ENCODE measurements at regions not wholly inside any gene's neighbourhood (a gene's known extent, or its start where the extent isn't known, plus 50 kb on each side); places are given as distances from the start of the nearest gene placed in this dataset.

- Histone ChIP-seq H3K27ac (ENCODE audit: low read depth, low read length) (no peak overlapping the region), H3K27me3 (ENCODE audit: control insufficient read depth, insufficient read depth, low read length) (no peaks in the 10 kb centered on the region), H3K9me3 (ENCODE audit: control insufficient read depth, insufficient read depth, low read length) (no peaks in the 10 kb centered on the region), H3K4me3 (ENCODE audit: low read depth, low read length) (no peak overlapping the region)
- POLR2A ChIA-PET = no interaction called here
- TF ChIP-seq CTCF (IDR thresholded peaks at IDR 0.05; ENCODE audit: low read depth, low read length) = no peak
- no peak for DNase-seq (ENCODE audit: low read depth, low spot score)
- CTCF ChIA-PET = interaction anchor here (0.6 to 0.9 kb wide), 2 partner anchors 627 to 765 kb away, joined by 3 read pairs; no protein-coding TSS in a partner anchor
Observed at GRCh38 chr5:57695706-57696388, 213.2 kb upstream of the ACTBL2 start.

- no peak overlapping the region for H3K27ac ChIP-seq (ENCODE audit: low read depth, low read length)
- no peak for DNase-seq (ENCODE audit: low read depth, low spot score)
- no peak overlapping the region for H3K4me3 ChIP-seq (ENCODE audit: low read depth, low read length)
- H3K9me3 ChIP-seq (ENCODE audit: control insufficient read depth, insufficient read depth, low read length) = no peaks in the 10 kb centered on the region
- TF ChIP-seq CTCF (IDR thresholded peaks at IDR 0.05; ENCODE audit: low read depth, low read length) = no peak
- ChIA-PET CTCF (interaction anchor here (0.8 to 1.4 kb wide), 3 partner anchors 10 to 766 kb away, joined by 3 read pairs; no protein-coding TSS in a partner anchor), POLR2A (no interaction called here)
- no peaks in the 10 kb centered on the region for H3K27me3 ChIP-seq (ENCODE audit: control insufficient read depth, insufficient read depth, low read length)
Observed at GRCh38 chr5:57695179-57695578, 212.6 kb upstream of the ACTBL2 start.

DNA sequence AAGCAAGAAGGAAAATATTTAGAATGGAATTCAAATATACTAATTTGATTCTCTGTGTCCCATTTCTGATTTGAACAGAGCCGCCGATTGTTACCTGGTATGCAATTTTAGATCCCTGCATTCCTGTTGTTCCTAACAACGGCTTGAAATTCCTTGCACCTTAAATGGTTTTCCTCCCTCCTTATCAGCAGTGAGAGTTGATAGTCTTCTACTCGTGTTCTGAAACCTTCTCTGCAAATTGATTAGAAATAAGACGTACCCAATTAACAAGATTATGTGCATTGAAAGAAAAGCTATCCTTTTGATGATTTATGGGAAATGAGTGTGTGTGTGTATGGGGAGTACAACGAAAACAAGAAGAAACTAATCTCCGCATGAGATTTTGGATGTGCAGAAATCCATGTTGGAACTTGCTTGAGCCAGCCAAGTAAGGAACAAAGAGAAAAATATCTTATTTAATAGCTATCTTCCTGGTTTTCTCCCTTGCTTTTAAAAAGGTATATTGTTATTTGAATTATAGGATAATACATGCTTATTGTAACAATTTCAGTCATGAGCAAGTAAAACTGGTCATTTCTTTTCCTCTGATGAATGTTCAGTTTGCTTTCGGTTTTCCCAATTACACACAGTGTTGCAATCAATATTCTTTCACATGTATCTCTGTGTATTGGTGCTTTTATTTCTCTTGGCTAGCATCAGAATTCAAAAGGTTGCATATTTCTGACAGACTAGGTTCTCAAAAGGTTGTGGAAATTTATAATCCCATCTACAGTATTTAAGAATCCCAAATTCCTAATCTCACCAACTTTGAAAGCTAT, 211.1 kb upstream of the ACTBL2 start:
- no peak overlapping the region for H3K27ac ChIP-seq (ENCODE audit: low read depth, low read length)
- H3K4me3 ChIP-seq (ENCODE audit: low read depth, low read length) = no peak overlapping the region
- TF ChIP-seq CTCF (IDR thresholded peaks at IDR 0.05; ENCODE audit: low read depth, low read length) = no peak

DNA sequence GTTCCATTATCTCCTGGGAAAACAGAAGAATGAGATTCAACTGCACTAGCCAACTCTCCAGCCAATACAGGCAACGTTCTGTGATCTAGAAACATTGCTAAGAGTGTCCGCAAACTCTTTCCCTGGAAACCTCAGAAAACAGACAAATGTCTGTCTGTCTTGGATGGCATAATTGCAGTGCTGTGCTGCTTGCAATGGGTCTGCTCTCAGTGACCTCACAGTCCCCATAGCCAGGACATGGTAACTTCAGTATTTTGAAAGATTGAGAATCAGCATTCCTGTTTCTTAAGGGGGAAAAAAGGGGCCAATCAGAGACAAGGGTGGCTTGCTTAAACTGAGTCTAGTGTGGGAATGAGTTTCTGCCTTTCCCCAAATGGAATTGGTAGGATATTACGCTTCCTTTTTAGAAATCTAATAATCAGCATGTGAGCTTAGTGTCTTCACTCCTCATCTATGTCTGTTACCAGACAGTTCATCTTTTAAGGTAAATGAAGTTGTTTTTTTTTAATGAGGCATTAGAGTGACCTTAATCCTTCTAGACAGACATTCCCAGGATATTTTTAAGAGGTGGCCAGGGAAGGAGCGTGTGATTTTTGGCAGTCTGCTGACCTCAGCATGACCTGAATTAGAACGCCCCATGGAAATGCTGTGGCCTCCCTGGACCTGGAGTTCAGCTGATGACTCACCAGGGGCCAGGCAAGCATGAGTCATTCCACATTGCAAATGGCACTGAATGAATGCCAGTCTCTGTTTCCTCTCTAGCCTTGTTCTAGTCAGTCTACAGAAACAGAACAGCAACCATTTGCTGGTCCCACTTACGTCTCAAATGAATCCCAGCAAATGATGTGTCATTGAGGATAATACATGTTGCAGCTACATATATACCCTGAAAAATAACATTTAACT, 210.2 kb upstream of the ACTBL2 start:
- Histone ChIP-seq H3K27ac (ENCODE audit: low read depth, low read length) (no peak overlapping the region), H3K9me3 (ENCODE audit: control insufficient read depth, insufficient read depth, low read length) (no peaks in the 10 kb centered on the region), H3K4me3 (ENCODE audit: low read depth, low read length) (no peak overlapping the region), H3K27me3 (ENCODE audit: control insufficient read depth, insufficient read depth, low read length) (no peaks in the 10 kb centered on the region)
- ChIA-PET POLR2A (no interaction called here), CTCF (interaction anchor here (0.7 to 1.5 kb wide), 3 partner anchors 43 to 97 kb away, joined by 3 to 4 read pairs (median 3); no protein-coding TSS in a partner anchor)
- no peak for TF ChIP-seq CTCF (IDR thresholded peaks at IDR 0.05; ENCODE audit: low read depth, low read length)
- DNase-seq (ENCODE audit: low read depth, low spot score) = peak; percentile 51

More for the DNA sequence above, 211.1 kb upstream of the ACTBL2 start:
- Histone ChIP-seq H3K27me3 (ENCODE audit: control insufficient read depth, insufficient read depth, low read length) (no peaks in the 10 kb centered on the region), H3K9me3 (ENCODE audit: control insufficient read depth, insufficient read depth, low read length) (no peaks in the 10 kb centered on the region)
- CTCF ChIA-PET = interaction anchor here (0.7 to 1.5 kb wide), 5 partner anchors 44 to 396 kb away, joined by 3 to 7 read pairs (median 3); no protein-coding TSS in a partner anchor
- no peak for DNase-seq (ENCODE audit: low read depth, low spot score)
- POLR2A ChIA-PET = no interaction called here
